ENCODE measurements at regions not wholly inside any gene's neighbourhood (a gene's known extent, or its start where the extent isn't known, plus 50 kb on each side); places are given as distances from the start of the nearest gene placed in this dataset.

DNA sequence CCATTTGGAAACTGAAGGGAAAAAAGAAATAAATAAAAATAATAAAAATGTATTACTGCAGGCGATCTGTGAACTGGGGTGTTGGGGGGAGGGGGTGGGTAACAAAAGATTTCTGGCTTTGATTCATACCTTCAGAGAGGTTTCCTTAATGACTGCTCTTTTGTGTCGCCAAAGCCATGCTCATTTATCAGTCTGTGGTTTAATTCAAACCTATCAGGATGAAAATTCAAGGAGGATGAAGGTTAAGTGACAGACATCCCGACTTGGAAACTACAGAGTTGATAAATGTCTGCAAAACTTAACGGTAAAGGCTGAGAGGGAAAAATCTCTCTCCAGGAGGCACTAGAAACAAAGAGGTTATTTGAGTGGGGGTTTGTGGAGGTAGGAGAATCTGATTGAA, 278.2 kb downstream of the PSAT1 start:
- Histone ChIP-seq H3K36me3 (no peaks in the 10 kb centered on the region), H3K27ac (no peak overlapping the region), H3K4me1 (peaks cover 4 to 14% of the 10 kb centered on the region in 2 donors), H3K4me3 (no peak overlapping the region), H3K9me3 (no peaks in the 10 kb centered on the region), H3K27me3 (no peaks in the 10 kb centered on the region)
- TF ChIP-seq CTCF (IDR thresholded peaks at IDR 0.05 in 4 of 5, conservative IDR thresholded peaks at IDR 0.05 in 1 of 5) (no peak), POLR2A (IDR thresholded peaks at IDR 0.05) (no peak)
- intact Hi-C loops (cut with DNase I; ENCODE audit: low total_unique reads): loop anchor here (5.0 kb wide), 1 partner anchor 33 kb away; no protein-coding TSS in a partner anchor
- ATAC-seq (no peak), DNase-seq (no peak)
- in situ Hi-C loops (cut with MboI; ENCODE audit: low sequenced_read_pairs in 4 of 4): no loop called here

- no peak for ATAC-seq
- intact Hi-C loops (cut with DNase I; ENCODE audit: low total_unique reads): loop anchor here (5.0 kb wide), 1 partner anchor 33 kb away; no protein-coding TSS in a partner anchor
Observed at GRCh38 chr9:78575771-78576170, 278.8 kb downstream of the PSAT1 start.

DNA sequence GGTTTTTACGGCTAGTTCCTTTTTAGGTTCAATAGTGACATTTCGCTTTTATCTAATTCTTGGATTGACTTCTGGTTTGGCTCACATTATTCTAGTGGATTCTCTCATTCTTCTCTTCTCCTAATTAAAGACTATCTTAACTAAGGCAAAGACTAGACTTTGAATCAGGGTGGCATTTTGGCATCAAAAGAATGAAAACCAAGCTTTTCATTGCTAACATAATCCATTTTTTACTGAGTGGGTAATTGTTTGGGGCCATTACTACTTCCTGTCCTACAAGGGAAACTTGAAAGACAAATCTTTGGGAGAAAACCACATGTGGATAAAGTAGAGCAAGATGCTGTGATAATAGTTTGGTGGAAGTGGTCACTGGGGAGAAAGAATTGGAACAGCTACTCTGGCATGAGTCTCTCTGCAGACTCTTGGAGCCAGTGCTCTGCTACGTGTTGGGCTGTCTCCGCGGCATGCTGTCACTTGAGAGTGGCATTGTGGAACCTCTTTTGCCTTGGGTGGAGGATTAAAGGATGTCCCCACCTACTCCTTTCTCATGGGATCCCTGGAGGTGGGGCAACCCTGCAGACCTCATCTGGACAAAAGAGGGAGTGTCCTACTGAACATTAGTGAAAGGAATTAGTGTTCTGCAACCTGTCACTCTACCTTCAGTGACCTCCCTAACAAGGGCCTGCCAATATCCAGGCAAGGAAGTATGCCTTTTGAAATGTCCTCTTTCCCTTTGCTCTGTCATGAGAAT, 280.4 kb downstream of the PSAT1 start:
- no peak overlapping the region for H3K4me3 ChIP-seq
- no peaks in the 10 kb centered on the region for H3K9me3 ChIP-seq
- in situ Hi-C loops (cut with MboI; ENCODE audit: low sequenced_read_pairs in 4 of 4): no loop called here
- no peaks in the 10 kb centered on the region for H3K27me3 ChIP-seq
- no peak overlapping the region for H3K27ac ChIP-seq
- H3K36me3 ChIP-seq: no peaks in the 10 kb centered on the region
- TF ChIP-seq CTCF (IDR thresholded peaks at IDR 0.05 in 4 of 5, conservative IDR thresholded peaks at IDR 0.05 in 1 of 5): no peak
- no peak for TF ChIP-seq POLR2A (IDR thresholded peaks at IDR 0.05)
- ATAC-seq: peak in 1 of 2 donors; percentile 43
- DNase-seq: no peak
- intact Hi-C loops (cut with DNase I; ENCODE audit: low total_unique reads): loop anchor here (5.0 kb wide), 1 partner anchor 35 kb away; no protein-coding TSS in a partner anchor
- H3K4me1 ChIP-seq: peaks cover 4 to 18% of the 10 kb centered on the region in 2 donors

More at GRCh38 chr9:78575771-78576170, 278.8 kb downstream of the PSAT1 start:
- Histone ChIP-seq H3K9me3 (no peaks in the 10 kb centered on the region), H3K27me3 (no peaks in the 10 kb centered on the region), H3K4me3 (no peak overlapping the region), H3K27ac (no peak overlapping the region), H3K4me1 (peaks cover 4 to 18% of the 10 kb centered on the region in 2 donors), H3K36me3 (no peaks in the 10 kb centered on the region)
- in situ Hi-C loops (cut with MboI; ENCODE audit: low sequenced_read_pairs in 4 of 4): no loop called here
- TF ChIP-seq CTCF (IDR thresholded peaks at IDR 0.05 in 4 of 5, conservative IDR thresholded peaks at IDR 0.05 in 1 of 5) (no peak), POLR2A (IDR thresholded peaks at IDR 0.05) (no peak)
- no peak for DNase-seq

- DNase-seq: no peak
- intact Hi-C loops (cut with DNase I; ENCODE audit: low total_unique reads) (loop anchor here (5.0 kb wide), 1 partner anchor 36 kb away; no protein-coding TSS in a partner anchor), in situ Hi-C loops (cut with MboI; ENCODE audit: low sequenced_read_pairs in 4 of 4) (no loop called here)
- Histone ChIP-seq H3K9me3 (no peaks in the 10 kb centered on the region), H3K4me1 (peaks cover under 1 to 13% of the 10 kb centered on the region in 2 donors), H3K36me3 (no peaks in the 10 kb centered on the region), H3K27ac (no peak overlapping the region), H3K4me3 (no peak overlapping the region), H3K27me3 (no peaks in the 10 kb centered on the region)
- TF ChIP-seq POLR2A (IDR thresholded peaks at IDR 0.05) (no peak), CTCF (IDR thresholded peaks at IDR 0.05 in 4 of 5, conservative IDR thresholded peaks at IDR 0.05 in 1 of 5) (no peak)
- peak in 1 of 2 donors; percentile 70 for ATAC-seq
Observed at GRCh38 chr9:78578072-78578471, 281.1 kb downstream of the PSAT1 start.

All from gastrocnemius medialis (tissue), 4 donors.